Tibial artery (tissue), 4 donors: ENCODE measurements at regions not wholly inside any gene's neighbourhood (a gene's known extent, or its start where the extent isn't known, plus 50 kb on each side); places are given as distances from the start of the nearest gene placed in this dataset.

Experiments
- DNase-seq, 2 donors: peaks; one replicate each; pipeline ENCODE4 v3.0.0-alpha.2; 2019
- H3K27ac ChIP-seq, 2 donors: fragments of 200-600 bp; sonication (generic) in 1 of 2; 1 replicate in 1 of 2; 2 replicates in 1 of 2; pipeline ENCODE4 v1.5.1; 2018 to 2019; ENCODE audit warnings: mild to moderate bottlenecking in 1 of 2
- H3K27me3 ChIP-seq, 2 donors: fragments of 200-600 bp; sonication (generic) in 1 of 2; one replicate each; pipeline versions ENCODE4 v1.5.1 to v1.6.0; 2016 to 2019
- H3K36me3 ChIP-seq, 3 donors: fragments of 200-600 bp; sonication (generic) in 2 of 3; one replicate each; pipeline ENCODE4 v1.5.1; 2016 to 2019; ENCODE audit warnings: mild to moderate bottlenecking in 2 of 3
- H3K4me1 ChIP-seq, 4 donors: fragments of 200-600 bp; sonication (generic) in 2 of 4; 1 replicate in 3 of 4; 2 replicates in 1 of 4; pipeline ENCODE4 v1.5.1; 2016 to 2019
- H3K4me3 ChIP-seq, 2 donors: fragments of 200-600 bp; sonication (generic) in 1 of 2; 1 replicate in 1 of 2; 2 replicates in 1 of 2; pipeline ENCODE4 v1.5.1; 2018 to 2019; ENCODE audit warnings: mild to moderate bottlenecking in 2 of 2
- H3K9me3 ChIP-seq, 3 donors: fragments of 200-600 bp; sonication (generic) in 1 of 3; one replicate each; pipeline ENCODE4 v1.5.1; 2016 to 2019
- intact Hi-C: fragments of 100-400 bp; cut with DNase I; formaldehyde crosslinking; loops from one replicate; pipeline ENCODE4 v1.15.0; 2023; ENCODE audit warnings: low total_unique reads
- TF ChIP-seq, protein P1 (sequence below), 2 experiments: fragments of 200-600 bp in 1 of 2; fragments of 450-650 bp in 1 of 2; IDR thresholded peaks; one replicate each; pipeline ENCODE4 v1.5.1; 2017 to 2019; ENCODE audit warnings: antibody characterized with exemption in 2 of 2, mild to moderate bottlenecking in 1 of 2, moderate library complexity in 1 of 2

DNA sequence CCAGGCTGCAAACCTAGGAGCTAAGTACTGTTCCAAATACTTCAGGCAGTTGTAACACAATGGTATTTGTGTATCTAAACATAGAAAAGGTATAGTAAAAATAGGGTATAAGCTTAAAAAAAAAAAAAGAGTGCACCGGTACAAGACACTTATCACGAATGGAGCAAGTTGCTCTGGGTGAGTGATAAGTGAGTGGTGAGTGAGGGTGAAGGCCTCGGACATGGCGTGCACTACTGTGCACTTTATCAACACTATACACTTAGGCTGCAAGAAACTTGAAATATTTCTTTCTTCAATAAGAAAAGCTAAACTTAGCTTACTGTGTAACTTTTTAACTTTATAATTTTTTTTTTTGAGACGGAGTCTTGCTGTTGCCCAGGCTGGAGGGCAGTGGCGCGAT, 159.5 kb upstream of the PDE10A start:
- Histone ChIP-seq H3K36me3 (no peaks in the 10 kb centered on the region), H3K9me3 (no peaks in the 10 kb centered on the region), H3K4me1 (no peaks in the 10 kb centered on the region), H3K27ac (no peak overlapping the region), H3K4me3 (no peak overlapping the region), H3K27me3 (peaks cover 0 to 20% of the 10 kb centered on the region in 2 donors)
- TF ChIP-seq, protein P1, sequence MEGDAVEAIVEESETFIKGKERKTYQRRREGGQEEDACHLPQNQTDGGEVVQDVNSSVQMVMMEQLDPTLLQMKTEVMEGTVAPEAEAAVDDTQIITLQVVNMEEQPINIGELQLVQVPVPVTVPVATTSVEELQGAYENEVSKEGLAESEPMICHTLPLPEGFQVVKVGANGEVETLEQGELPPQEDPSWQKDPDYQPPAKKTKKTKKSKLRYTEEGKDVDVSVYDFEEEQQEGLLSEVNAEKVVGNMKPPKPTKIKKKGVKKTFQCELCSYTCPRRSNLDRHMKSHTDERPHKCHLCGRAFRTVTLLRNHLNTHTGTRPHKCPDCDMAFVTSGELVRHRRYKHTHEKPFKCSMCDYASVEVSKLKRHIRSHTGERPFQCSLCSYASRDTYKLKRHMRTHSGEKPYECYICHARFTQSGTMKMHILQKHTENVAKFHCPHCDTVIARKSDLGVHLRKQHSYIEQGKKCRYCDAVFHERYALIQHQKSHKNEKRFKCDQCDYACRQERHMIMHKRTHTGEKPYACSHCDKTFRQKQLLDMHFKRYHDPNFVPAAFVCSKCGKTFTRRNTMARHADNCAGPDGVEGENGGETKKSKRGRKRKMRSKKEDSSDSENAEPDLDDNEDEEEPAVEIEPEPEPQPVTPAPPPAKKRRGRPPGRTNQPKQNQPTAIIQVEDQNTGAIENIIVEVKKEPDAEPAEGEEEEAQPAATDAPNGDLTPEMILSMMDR (IDR thresholded peaks at IDR 0.05), result no peak
- no peak for DNase-seq
- intact Hi-C loops, result no loop called here

DNA sequence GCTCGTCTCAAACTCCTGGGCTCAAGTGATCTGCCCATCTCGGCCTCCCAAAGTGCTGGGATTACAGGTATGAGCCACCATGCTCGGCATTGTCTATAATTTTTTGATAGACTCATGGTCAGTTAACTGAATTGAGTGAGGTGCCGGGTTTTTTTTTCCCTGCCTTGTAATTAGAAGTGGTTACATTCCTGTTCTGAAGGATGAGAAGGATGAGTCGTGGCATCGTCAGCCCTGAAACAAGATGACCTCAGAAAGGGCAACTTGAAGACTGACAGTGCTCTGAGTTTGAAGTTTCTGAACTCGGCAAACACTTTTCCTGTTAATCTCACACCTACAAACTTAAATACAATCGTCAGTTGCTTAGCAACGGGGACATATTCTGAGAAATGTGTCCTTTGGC, 158.7 kb upstream of the PDE10A start:
- Histone ChIP-seq H3K27ac (no peak overlapping the region), H3K36me3 (no peaks in the 10 kb centered on the region), H3K9me3 (no peaks in the 10 kb centered on the region), H3K4me1 (no peaks in the 10 kb centered on the region), H3K4me3 (no peak overlapping the region), H3K27me3 (peaks cover 0 to 26% of the 10 kb centered on the region in 2 donors)
- no peak for DNase-seq
- TF ChIP-seq, protein P1 (IDR thresholded peaks at IDR 0.05), result no peak
- intact Hi-C loops, result no loop called here

DNA sequence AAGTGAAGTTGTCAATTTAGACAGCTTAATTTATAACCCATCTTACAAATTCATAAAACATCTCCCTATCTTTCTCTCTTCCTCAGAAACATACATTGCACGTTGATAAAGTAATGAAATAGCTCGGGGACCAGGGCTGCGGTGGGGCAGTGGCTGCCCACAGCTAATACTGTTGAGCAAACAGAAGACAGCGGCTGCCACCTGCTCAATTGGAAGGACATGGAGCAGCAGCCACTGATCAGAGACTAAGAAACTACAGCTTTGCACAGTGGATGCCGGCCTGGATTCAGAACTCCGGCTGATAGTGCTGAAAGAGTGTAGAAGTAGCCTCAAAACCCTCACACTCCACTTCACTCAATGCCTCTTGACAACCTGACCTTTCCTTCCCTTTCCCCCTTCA, 157.9 kb upstream of the PDE10A start:
- H3K9me3 ChIP-seq, result no peaks in the 10 kb centered on the region
- no peak for DNase-seq
- TF ChIP-seq, protein P1 (IDR thresholded peaks at IDR 0.05), result no peak

DNA sequence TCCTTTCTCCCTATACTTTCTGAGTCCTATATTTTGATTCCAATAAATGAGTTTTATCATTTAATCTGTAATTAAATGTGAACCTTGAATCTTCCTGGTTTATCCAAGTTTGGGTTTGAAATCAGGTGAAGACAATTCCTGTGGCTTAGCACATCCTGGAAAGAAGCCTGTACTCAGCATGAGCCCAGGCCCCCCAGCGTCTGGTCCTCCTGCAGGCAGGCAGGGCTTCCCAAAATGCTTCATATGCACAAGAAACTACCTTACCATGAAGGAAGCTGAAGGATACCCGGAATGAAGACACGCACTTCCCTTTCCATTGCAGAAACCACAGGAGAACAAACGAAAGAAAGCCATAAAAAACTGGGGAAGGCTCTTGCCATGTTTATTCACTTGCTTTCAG, 157.4 kb upstream of the PDE10A start:
- no peak for DNase-seq
- no peak overlapping the region for H3K4me3 ChIP-seq
- no peaks in the 10 kb centered on the region for H3K36me3 ChIP-seq
- no peaks in the 10 kb centered on the region for H3K9me3 ChIP-seq
- H3K27ac ChIP-seq, result no peak overlapping the region
- TF ChIP-seq, protein P1 (IDR thresholded peaks at IDR 0.05), result no peak
- H3K27me3 ChIP-seq, result peaks cover 0 to 26% of the 10 kb centered on the region in 2 donors
- intact Hi-C loops, result no loop called here
- H3K4me1 ChIP-seq, result no peaks in the 10 kb centered on the region

More for the DNA sequence above, 157.9 kb upstream of the PDE10A start:
- Histone ChIP-seq H3K4me3 (no peak overlapping the region), H3K36me3 (no peaks in the 10 kb centered on the region), H3K4me1 (no peaks in the 10 kb centered on the region), H3K27ac (no peak overlapping the region), H3K27me3 (peaks cover 0 to 26% of the 10 kb centered on the region in 2 donors)
- intact Hi-C loops, result no loop called here

DNA sequence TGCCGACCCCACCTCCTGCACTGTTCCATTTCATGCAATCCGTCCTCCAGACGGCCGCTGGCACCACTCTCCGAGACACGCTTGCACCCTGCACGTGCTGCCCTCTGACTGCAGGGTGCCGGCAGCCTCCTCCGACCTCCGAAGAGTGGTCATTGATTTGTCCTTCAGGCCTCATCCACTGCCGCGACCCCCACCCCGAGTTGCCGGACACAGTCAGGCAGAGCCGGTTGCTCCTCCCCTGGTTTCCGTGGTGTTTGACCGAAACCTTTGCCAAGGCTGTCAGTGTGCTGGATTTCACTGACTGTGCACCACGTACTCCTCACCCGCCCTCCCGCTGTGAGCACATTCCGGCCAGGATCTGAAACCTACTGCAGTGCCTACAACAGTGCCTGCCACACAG, 156.4 kb upstream of the PDE10A start:
- Histone ChIP-seq H3K9me3 (no peaks in the 10 kb centered on the region), H3K4me1 (no peaks in the 10 kb centered on the region), H3K4me3 (no peak overlapping the region), H3K27me3 (peaks cover 0 to 26% of the 10 kb centered on the region in 2 donors), H3K27ac (no peak overlapping the region), H3K36me3 (no peaks in the 10 kb centered on the region)
- intact Hi-C loops, result no loop called here
- TF ChIP-seq, protein P1 (IDR thresholded peaks at IDR 0.05), result no peak
- DNase-seq, result no peak

DNA sequence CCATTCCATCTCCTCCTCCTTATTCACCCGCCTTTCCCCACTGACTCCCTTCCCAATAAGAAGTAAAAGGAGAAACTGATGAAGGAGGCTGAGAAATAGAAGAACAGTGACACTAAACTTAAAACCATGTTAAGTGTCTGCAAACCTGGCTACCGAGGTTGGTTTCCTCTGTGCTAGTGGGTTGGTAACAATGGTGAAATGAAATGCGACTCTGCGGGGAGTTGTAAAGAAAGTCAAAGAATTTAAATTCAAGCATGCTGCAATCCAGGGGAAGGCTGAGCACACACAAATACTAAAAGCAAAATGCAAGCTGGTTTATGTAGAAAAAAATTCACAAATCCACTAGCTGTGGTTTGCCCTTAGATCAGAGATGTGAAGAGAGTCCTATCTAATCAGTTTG, 155.2 kb upstream of the PDE10A start:
- Histone ChIP-seq H3K4me3 (no peak overlapping the region), H3K27me3 (peaks cover 0 to 26% of the 10 kb centered on the region in 2 donors), H3K36me3 (no peaks in the 10 kb centered on the region), H3K4me1 (no peaks in the 10 kb centered on the region), H3K9me3 (no peaks in the 10 kb centered on the region), H3K27ac (no peak overlapping the region)
- intact Hi-C loops, result no loop called here
- TF ChIP-seq, protein P1 (IDR thresholded peaks at IDR 0.05), result no peak
- no peak for DNase-seq
